ENCODE measurements at regions not wholly inside any gene's neighbourhood (a gene's known extent, or its start where the extent isn't known, plus 50 kb on each side); places are given as distances from the start of the nearest gene placed in this dataset.
"Not testable (repeated sequence)": the region's sequence is repeated elsewhere in the genome, so short reads cannot be mapped to it uniquely, and the experiment has no call there.

GRCh38 chr2:36125702-36126101, 229.9 kb upstream of the CRIM1 start:
- H3K36me3 Mint-ChIP-seq (ENCODE audit: insufficient read depth) = no peaks in the 10 kb centered on the region
- peaks cover 6% of the 10 kb centered on the region for H3K4me1 Mint-ChIP-seq (ENCODE audit: low read depth)
- H3K4me3 Mint-ChIP-seq (ENCODE audit: low read depth) = no peak overlapping the region
- no peak overlapping the region for H3K27ac Mint-ChIP-seq
- H3K9me3 Mint-ChIP-seq (ENCODE audit: low read depth) = peaks cover 5% of the 10 kb centered on the region
- H3K27me3 Mint-ChIP-seq = no peaks in the 10 kb centered on the region
- TF ChIP-seq CTCF (IDR thresholded peaks at IDR 0.05; ENCODE audit: unreplicated experiment) = no peak
- DNase-seq (ENCODE audit: low spot score, unreplicated experiment) = no peak

GRCh38 chr2:36123995-36124394, 231.6 kb upstream of the CRIM1 start:
- no peak for DNase-seq (ENCODE audit: low spot score, unreplicated experiment)
- Mint-ChIP-seq H3K27me3 (no peaks in the 10 kb centered on the region), H3K4me1 (ENCODE audit: low read depth) (peaks cover 5% of the 10 kb centered on the region), H3K36me3 (ENCODE audit: insufficient read depth) (no peaks in the 10 kb centered on the region), H3K4me3 (ENCODE audit: low read depth) (no peak overlapping the region), H3K27ac (no peak overlapping the region), H3K9me3 (ENCODE audit: low read depth) (peaks cover 10% of the 10 kb centered on the region)
- no peak for TF ChIP-seq CTCF (IDR thresholded peaks at IDR 0.05; ENCODE audit: unreplicated experiment)

GRCh38 chr2:36097022-36097421, 258.6 kb upstream of the CRIM1 start:
- Mint-ChIP-seq H3K27ac (no peak overlapping the region), H3K9me3 (ENCODE audit: low read depth) (peaks cover 34% of the 10 kb centered on the region), H3K36me3 (ENCODE audit: insufficient read depth) (no peaks in the 10 kb centered on the region), H3K27me3 (no peaks in the 10 kb centered on the region), H3K4me3 (ENCODE audit: low read depth) (no peak overlapping the region), H3K4me1 (ENCODE audit: low read depth) (no peaks in the 10 kb centered on the region)
- TF ChIP-seq CTCF (IDR thresholded peaks at IDR 0.05; ENCODE audit: unreplicated experiment) = no peak
- DNase-seq (ENCODE audit: low spot score, unreplicated experiment) = no peak

GRCh38 chr2:36091844-36092741, 263.5 kb upstream of the CRIM1 start:
- H3K27me3 Mint-ChIP-seq; H3K4me1 Mint-ChIP-seq (ENCODE audit: low read depth); H3K4me3 Mint-ChIP-seq (ENCODE audit: low read depth); H3K27ac Mint-ChIP-seq; H3K36me3 Mint-ChIP-seq (ENCODE audit: insufficient read depth); DNase-seq (ENCODE audit: low spot score, unreplicated experiment): not testable (repeated sequence)
- H3K9me3 Mint-ChIP-seq (ENCODE audit: low read depth) = peaks cover 42% of the 10 kb centered on the region

- Mint-ChIP-seq H3K4me3 (ENCODE audit: low read depth) (no peak overlapping the region), H3K27me3 (no peaks in the 10 kb centered on the region), H3K27ac (no peak overlapping the region), H3K9me3 (ENCODE audit: low read depth) (peaks cover 25% of the 10 kb centered on the region), H3K4me1 (ENCODE audit: low read depth) (peaks cover 7% of the 10 kb centered on the region), H3K36me3 (ENCODE audit: insufficient read depth) (no peaks in the 10 kb centered on the region)
- no peak for TF ChIP-seq CTCF (IDR thresholded peaks at IDR 0.05; ENCODE audit: unreplicated experiment)
- DNase-seq (ENCODE audit: low spot score, unreplicated experiment) = no peak
Measured at GRCh38 chr2:36088716-36089328, 266.8 kb upstream of the CRIM1 start.
